ENCODE measurements at regions not wholly inside any gene's neighbourhood (a gene's known extent, or its start where the extent isn't known, plus 50 kb on each side); places are given as distances from the start of the nearest gene placed in this dataset.
"Not testable (repeated sequence)": the region's sequence is repeated elsewhere in the genome, so short reads cannot be mapped to it uniquely, and the experiment has no call there.

DNA sequence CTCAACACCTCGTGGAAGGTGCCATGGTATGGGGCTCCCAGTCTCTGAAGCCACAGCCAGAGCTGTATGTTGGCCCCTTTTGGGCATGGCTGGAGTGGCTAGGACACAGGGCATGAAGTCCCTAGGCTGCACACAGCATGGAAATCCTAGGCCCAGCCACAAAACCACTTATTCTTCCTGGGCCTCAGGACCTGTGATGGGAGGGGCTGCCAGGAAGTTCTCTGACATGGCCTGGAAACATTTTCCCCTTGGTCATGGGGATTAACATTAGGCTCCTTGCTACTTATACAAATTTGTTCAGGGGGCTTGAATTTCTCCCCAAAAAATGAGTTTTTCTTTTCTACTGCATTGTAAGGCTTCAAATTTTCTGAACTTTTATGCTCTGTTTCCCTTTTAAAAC lies 2091.2 kb upstream of the ACO1 start:
- DNase-seq (ENCODE audit: low read depth in 3 of 3) = no peak

DNA sequence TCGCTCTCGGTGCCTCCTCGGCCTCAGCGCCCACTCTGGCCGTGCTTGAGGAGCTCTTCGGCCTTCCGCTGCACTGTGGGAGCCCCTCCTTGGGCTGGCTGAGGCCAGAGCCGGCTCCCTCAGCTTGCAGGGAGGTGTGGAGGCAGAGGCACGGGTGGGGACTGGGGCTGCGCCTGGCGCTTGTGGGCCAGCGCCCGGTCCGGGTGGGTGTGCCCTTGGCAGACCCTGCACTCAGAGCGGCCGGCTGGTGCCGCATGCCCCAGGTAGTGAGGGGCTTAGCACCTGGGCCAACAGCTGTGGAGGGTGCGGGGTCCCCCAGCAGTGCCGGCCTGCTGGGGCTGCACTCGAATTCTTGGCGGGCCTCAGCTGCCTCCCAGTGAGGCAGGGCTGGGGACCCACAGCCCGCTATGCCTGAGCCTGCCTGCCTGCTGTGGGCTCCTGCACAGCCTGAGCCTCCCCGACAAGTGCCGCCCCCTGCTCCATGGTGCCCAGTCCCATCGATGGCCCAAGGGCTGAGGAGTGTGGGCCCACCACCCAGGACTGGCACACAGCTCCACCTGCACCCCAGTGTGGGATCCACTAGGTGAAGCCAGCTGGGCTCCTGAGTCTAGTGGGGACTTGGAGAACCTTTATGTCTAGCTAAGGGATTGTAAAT lies 2085.2 kb upstream of the ACO1 start:
- no peak for DNase-seq (ENCODE audit: low read depth in 3 of 3)

DNA sequence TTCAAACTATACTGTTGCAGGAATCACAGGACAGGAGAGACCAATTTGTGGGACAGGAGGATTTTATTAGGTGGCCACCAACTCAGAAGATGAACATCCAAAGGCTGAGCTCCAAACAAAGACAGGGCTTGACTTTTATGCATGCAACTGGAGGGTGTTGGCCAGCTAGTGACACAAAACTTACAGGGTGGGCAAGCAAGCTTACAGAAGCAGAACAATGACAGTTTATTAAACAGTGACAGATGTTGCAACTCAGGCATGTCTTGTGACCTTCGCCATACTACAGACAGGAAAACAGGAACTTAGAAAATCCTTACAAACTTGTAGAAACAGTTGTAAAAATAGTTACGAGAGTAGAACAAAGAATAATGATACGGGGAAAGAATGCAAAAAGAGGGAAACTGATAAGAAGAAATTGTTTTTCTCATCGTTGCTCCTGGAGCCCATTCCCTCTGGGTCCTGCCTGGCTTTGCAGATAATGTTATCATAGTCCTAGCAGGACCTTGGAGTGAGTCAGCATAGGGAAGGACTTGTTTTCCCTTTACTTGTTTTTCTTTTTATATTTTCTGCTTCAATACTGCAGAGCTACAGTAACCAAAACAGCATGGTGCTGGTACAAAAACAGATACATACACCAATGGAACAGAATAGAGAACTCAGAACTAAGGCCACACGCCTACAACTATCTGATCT lies 2083.0 kb upstream of the ACO1 start:
- no peak for DNase-seq (ENCODE audit: low read depth in 3 of 3)

DNA sequence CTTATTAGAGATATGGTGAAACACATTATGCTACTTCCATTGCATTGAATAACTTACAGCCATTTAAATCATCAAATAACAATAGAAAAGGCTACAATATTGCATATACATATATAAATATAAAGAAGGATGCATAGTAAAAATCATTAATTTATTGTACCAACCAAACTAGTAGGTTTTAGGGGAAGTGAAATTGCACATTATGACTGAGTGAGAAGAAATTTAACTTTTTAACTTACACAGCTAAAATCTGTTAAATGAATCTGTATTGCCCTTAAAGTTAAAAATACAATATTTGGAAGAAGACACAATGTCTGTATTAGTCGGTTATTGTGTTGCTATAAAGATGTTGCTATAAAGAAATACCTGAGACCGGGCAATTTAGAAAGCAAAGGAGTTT lies 2073.7 kb upstream of the ACO1 start:
- no peak for DNase-seq (ENCODE audit: low read depth in 3 of 3)

DNA sequence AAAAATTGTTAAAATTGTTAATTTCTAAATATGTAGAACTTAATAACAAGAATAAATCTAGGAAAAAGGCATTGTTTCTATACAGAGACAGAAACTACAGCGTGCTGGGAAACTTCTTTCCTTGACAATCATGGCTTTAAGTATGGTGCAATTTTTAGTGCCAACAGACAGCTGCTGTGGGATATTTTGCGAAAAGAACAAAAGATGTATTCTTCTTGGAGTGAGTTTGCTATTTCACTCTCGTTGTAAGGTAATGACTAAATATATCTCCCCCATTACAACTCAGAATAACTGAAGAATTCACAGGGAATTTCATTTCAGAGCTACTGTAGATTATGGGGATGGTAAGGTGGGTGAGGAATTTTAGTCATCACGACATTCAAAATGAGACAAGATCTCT lies 2055.0 kb upstream of the ACO1 start:
- no peak for DNase-seq (ENCODE audit: low read depth in 3 of 3)

DNA sequence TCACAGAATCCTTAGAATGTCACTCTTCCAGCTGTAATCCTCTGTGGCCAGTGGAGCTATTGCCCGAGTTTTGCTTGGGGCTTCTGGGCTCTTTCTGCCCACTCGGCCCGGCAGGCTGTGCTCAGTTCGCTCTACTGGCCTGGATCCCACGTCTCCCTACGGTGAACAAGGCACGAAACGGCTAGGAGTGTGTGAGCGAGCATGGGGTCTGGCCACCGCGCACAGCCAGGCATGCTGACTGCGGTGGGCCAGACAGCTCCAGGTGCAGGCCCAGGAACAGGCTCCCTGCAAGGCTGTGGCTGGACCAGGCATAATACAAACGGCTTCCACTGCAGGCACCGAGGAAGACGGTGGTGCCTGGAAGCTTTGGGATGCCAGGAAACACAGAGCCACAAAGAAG lies 2035.5 kb upstream of the ACO1 start:
- no peak for DNase-seq (ENCODE audit: low read depth in 3 of 3)

DNA sequence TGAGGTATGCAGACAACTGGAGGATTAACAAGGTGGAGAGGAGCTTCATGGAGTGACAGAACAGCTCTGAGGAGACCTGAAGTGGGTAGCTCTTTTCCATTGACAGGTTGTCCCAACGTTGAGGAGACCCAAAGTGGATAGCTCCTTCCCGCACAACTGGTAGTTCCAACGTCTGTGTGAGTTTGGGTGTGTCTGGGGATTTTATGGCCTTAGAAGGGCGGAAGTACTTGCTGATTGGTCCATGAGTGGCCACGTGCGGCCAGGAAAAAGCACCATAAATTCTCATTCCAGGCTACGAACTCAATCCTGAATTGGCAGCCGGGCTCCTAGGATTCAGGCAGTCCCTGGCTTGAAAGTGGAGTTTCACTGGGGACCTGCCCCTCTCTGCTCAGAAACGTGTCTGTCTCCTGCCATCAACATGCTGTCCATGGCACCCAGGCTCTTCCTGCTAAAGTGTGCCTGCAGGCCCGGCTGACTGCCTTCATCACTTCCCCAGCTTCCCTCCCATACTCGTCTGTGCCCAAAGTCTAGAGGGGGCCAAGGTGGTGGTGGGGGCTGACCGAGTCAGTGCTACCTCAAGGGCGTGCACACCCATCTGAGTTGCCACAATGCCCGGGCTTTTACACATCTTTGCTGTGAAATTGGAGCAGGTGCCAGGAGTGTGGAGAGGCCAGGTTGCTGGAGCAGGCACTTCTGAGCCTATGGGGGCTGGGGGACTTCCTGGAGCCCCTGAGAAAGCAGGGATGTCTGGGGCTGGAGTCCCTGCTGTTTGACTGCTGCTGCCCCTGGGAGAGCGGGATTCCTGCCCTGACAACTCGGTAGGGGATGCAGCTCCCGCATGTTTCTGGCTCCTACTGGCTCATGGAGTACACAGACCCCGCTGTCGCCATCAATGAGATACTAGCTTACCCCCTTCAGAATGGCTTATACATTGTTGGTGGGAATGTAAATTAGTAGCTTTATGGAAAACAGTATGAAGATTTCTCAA lies 2034.6 kb upstream of the ACO1 start:
- DNase-seq (ENCODE audit: low read depth in 3 of 3) = no peak

DNA sequence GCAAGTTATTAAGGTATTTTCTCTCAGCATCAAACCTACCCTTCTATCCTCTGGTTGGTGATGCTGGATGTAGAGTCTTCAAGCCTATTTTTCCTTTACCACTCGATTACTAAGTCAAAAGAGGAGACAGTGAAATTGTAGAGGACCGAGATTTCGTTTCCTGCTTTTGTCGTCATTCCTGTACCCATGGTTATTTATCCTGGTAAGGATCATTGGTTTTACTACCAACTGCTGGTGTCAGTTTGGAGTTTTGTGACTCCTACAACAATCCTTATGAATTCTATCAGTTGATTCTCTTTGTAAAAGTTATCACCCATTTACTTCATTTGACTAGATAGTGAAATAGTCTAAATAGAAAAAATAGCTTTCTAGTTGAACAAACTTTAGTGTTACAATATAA lies 2028.2 kb upstream of the ACO1 start:
- no peak for DNase-seq (ENCODE audit: low read depth in 3 of 3)

DNA sequence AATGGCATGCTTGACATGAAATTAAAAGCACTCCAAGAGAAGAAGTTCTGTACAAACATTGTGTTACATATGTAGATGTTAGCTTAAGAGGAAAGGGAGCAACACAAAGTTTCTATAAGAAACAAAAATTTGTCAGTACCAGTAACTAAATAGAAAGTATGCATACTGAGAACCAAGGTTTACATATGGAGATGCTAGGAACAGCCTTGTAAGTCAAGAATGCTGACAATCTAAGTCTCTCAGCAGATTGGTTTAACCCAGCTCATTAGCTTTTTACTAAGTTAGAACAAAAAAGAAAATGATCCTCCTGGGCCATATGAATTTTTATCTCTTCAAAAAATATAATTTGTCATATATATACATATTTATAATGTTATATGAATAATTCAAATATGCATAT lies 2022.1 kb upstream of the ACO1 start:
- no peak for DNase-seq (ENCODE audit: low read depth in 3 of 3)

DNA sequence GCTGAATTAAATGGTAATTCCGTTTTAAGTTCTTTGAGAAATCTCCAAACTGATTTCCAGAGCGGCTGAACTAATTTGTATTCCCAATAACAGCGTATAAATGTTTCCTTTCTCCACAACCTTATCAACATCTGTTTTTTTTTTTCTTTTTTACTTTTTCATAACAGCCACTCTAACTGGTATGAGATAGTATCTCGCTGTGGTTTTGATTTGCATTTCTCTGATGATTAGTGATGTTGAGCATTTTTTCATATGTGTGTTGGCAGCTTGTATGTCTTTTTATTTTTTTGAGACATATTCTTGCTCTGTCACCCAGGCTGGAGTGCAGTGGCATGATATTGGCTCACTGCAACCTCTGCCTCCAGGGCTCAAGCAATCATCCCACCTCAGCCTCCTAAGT lies 2018.3 kb upstream of the ACO1 start:
- not testable (repeated sequence) for DNase-seq (ENCODE audit: low read depth in 3 of 3)

DNA sequence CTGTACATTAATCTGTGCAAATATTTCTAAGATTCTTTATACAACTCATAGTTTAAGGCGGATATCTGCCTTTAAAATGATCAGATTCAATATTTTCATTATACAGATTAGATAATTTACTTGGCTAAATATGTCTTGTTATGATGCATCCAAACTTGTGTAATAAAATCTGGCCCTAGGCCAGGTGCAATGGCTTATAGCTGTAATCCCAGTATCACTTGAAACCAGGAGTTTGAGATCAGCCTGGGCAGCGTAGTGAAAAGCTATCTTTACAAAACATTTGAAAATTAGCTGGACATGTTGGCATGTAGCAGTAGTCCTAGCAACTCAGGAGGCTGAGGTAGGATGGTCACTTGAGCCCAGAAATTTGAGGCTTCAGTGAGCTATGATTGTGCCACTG lies 2002.2 kb upstream of the ACO1 start:
- no peak for DNase-seq (ENCODE audit: low read depth in 3 of 3)

DNA sequence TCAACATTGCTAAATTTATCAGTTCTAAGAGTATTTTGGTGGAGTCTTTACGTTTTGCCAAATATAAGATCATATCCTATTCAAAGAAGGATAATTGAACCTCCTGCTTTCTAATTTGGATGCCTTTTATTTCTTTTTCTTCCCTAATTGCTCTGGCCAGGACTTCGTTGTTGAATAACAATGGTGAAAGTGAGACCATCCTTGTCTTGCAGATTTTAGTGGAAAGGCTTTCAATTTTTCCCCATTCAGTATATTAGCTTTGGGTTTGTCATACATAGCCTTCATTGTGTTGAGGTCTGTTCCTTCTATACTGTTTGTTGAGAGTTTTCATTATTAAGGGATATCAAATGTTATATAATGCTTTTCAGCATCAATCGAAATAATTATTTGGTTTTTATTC lies 1974.2 kb upstream of the ACO1 start:
- no peak for DNase-seq (ENCODE audit: low read depth in 3 of 3)

DNA sequence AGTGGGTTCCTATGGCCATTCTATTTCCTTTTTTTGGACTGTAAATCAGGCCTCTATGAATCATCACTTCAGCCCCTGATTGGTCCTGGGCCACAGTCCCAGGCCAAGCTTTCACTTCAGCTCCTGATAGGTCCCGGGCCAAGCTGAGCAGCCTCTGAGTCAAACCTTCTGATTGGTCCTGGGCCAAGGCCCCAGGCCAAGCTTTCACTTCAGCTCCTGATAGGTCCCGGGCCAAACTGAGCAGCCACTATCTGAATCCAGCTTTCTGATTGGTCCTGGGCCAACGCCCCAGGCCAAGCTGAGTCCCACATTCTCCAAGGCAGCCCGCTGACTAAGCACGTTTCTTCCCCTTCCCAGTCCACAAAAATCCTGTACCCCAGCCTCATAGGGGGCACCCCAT lies 1972.9 kb upstream of the ACO1 start:
- DNase-seq (ENCODE audit: low read depth in 3 of 3) = no peak

DNA sequence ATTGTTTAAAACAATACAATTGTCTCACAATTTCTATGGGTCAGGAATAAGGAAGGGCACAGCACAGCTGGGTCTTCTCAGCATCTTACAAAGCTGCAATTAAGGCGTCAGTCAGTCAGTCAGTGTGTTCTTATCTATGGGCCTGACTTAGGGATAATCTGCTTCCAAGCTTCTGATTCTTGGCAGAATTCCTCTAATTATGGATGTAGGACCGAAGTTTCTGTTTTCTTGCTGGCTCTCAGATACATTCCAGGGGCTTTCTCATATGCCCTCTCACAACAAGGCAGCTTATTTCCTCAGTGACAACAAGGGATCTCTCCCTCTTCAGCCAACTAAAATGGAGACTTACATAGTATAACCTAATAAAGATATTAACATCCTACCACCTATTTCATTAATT lies 1925.3 kb upstream of the ACO1 start:
- no peak for DNase-seq (ENCODE audit: low read depth in 3 of 3)

DNA sequence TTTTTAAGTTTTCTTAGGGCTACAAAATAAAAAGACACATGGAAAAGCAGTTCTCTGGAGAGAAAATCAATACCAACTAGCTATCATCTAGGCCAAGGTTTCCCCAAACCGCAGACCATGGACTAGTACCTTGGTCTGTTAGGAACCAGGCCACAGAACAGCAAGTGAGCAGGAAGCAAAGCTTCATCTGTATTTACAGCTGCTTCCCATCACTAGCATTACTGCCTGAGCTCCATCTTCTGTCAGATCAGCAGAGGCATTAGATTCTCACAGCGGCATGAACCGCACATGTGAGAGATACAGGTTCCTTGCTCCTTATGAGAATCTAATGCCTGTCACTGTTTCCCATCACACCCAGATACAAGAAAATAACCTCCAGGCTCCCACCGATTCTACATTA lies 1907.6 kb upstream of the ACO1 start:
- no peak for DNase-seq (ENCODE audit: low read depth in 3 of 3)

DNA sequence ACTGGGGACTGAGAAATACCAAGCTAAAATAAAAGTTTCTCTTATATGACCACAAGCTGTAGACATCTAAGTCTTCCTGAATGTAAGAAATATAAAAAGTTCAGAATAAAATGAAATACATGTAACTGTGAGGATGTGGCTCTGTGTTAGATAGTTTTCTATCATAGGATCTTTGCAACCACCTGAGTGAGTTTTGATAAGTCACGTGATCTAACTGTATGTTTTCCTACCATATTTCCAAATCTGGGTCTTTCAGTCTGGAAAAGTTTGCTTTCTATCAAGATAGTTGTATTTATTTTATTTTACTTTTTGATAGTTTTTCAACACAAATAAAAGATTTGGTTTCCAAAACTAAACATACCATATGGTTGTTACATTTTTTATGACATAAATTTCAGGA lies 1905.8 kb upstream of the ACO1 start:
- DNase-seq (ENCODE audit: low read depth in 3 of 3) = no peak

DNA sequence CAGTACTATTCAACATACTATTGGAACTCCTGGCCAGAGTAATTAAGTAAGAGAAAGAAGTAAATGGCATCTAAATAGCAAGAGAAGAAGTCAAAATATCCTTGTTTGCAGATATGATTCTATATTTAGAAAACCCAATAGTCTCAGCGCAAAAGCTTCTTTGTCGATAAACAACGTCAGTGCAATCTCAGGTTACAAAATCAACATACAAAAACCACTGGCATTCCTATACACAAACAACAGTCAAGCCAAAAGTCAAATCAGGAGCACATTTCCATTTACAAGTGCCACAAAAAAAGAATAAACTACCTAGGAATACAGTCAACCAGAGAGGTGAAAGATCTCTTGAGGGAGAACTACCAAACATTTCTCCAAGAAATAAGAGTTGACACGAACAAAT lies 1901.9 kb upstream of the ACO1 start:
- DNase-seq (ENCODE audit: low read depth in 3 of 3) = no peak

DNA sequence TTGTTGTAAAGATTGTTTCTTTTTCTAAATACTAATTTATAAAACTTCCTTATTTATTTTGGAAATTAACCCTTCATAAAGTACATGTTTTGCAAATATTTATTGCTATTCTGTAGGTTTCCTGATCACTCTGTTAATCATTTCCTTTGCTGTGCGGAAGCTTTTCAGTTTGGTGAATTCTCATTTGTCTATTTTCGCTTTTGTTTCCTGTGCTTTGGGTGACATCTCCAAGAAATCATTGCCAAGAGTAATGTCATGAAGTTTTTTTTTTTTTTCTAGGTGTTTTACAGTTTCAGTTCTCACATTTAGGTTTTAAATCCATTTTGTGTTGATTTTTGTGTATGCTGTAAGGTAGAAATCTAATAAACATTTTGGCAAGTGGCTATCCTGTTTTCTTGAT lies 1899.8 kb upstream of the ACO1 start:
- DNase-seq (ENCODE audit: low read depth in 3 of 3) = no peak

DNA sequence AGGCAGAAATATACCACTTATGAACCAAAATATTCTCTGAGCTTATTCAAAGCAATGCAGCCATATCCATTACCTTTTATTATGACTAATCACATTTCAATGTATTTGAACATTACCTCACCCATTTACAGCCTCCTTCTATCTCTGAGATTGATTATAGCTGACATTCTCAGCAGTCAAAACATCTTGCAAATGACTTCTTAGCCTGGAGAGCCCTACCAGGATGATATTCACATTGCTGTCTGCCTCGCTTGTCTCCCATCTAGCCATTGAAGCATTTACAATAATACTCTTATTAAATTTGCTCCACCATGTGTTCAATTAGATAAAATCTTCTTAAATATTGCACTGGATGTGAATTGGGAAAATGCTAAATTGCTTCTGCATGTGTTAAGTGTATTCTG lies 1879.9 kb upstream of the ACO1 start:
- no peak for DNase-seq (ENCODE audit: low read depth in 3 of 3)

DNA sequence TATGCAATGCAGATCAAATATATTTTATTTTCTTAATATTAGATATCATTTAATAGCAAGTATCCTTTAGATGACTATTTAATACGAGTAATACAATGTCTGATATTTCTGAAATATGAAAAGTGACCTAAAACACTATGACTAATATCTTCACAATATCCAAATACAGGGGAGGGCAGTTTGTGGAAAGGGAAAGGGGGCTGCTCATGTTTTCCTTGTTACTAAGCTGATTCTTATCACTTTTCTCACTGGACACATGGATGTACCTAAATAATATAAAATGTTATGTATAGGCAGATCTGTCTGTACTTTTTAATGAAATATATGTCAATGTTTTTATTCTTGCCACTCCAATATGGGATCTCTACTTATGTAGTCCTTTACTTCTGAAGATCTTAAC lies 1879.1 kb upstream of the ACO1 start:
- DNase-seq (ENCODE audit: low read depth in 3 of 3) = no peak

DNA sequence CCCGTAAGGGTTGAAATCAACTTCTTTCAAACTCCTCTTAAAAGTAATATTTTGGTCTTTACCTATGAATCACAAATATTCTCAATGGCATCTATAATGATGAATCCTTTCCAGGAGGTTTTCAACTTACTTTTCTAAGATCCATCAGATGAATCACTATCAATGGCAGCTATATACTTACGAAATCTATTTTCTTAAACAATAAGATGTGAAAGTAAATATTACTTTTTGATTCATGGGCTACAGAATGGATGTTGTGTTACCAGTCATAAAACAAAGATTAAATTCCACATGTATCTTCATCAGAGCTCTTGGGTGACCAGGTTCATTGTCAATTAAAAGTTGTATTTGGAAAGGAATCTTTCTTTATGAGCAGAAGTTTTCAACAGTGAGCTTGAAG lies 1877.7 kb upstream of the ACO1 start:
- DNase-seq (ENCODE audit: low read depth in 3 of 3) = no peak

DNA sequence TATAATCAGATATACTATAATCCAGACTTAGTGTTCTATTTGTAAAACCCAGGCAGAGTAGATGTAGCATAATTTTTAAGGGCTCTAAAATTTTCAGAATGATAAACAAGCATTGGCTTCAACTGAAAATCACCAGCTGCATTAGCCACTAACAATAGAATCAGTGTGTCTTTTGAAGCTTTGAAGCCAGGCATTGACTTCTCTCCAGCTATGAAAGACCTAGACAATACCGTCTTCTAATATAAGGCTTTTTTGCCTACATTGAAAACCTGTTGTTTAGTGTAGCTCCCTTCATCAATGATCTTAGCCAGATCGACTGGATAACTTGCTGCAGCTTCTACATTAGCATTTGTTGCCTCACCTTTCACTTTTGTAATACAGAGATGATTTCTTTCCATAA lies 1877.3 kb upstream of the ACO1 start:
- no peak for DNase-seq (ENCODE audit: low read depth in 3 of 3)

DNA sequence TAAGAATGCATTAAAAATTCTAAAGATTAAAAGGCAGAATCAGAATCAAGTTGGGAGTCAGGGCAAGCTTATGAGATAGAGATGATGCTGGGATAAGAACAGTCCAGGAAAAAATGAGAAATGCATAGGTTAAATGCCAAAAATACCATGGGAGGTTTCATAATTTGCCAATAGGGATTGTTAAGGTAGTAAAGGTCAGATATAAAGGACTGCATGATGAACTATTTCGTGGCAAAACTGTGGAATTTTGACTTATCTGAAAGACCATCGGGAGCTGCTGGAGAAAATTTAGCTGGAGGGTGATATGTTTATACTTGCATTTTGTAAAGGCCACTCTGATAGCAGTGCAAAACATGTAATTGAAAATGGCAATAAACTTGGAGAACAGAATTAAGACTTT lies 1872.8 kb upstream of the ACO1 start:
- DNase-seq (ENCODE audit: low read depth in 3 of 3) = no peak

Measured in stimulated activated CD4-positive, alpha-beta T cell treated with anti-CD3 and anti-CD28 coated beads, TNF-alpha, amount 100 ng/mL, for 24 hours (primary cell).